CD8-positive, alpha-beta memory T cell (primary cell): ENCODE measurements at regions not wholly inside any gene's neighbourhood (a gene's known extent, or its start where the extent isn't known, plus 50 kb on each side); places are given as distances from the start of the nearest gene placed in this dataset.

Source experiments
- CTCF ChIA-PET: fragments of 350-600 bp; sonication (Branson Sonifier 250); formaldehyde crosslinking; loops from one replicate; lab custom pipeline; 2021; ENCODE audit warnings: antibody characterized with exemption; lab: Charles Lee
- POLR2A ChIA-PET: fragments of 350-600 bp; sonication (Branson Sonifier 250); formaldehyde crosslinking; loops from one replicate; lab custom pipeline; 2021; ENCODE audit warnings: antibody characterized with exemption; lab: Charles Lee
- DNase-seq, 5 donors: peaks; one replicate each; pipeline versions ENCODE4 v3.0.0 to v3.0.0-alpha.2; 2020 to 2022; ENCODE audit warnings: mixed read lengths in 1 of 5
- H3K27ac ChIP-seq: one replicate; pipeline ENCODE4 v1.7.0; 2013; ENCODE audit warnings: low read depth, mild to moderate bottlenecking, low read length, moderate library complexity
- H3K27me3 ChIP-seq: 2 replicates; pipeline ENCODE4 v1.7.0; 2013; ENCODE audit warnings: low read length, mild to moderate bottlenecking; ENCODE audit not compliant: insufficient read depth, poor library complexity, severe bottlenecking
- H3K36me3 ChIP-seq: 2 replicates; pipeline ENCODE4 v1.7.0; 2013; ENCODE audit warnings: mild to moderate bottlenecking, low read length, moderate library complexity; ENCODE audit not compliant: insufficient read depth
- H3K4me1 ChIP-seq: 2 replicates; pipeline ENCODE4 v1.7.0; 2013; ENCODE audit warnings: mild to moderate bottlenecking, low read length, moderate library complexity; ENCODE audit not compliant: insufficient read depth
- H3K4me3 ChIP-seq: 2 replicates; pipeline ENCODE4 v1.7.0; 2013; ENCODE audit warnings: mild to moderate bottlenecking, low read length
- H3K9me3 ChIP-seq: 2 replicates; pipeline ENCODE4 v1.7.0; 2013; ENCODE audit warnings: mild to moderate bottlenecking, low read length
- H3K27ac Mint-ChIP-seq, 8 donors: one replicate each; pipeline ENCODE4 v1.8.0; 2020 to 2021; ENCODE audit warnings: mixed read lengths in 8 of 8, mild to moderate bottlenecking in 6 of 8, inconsistent platforms in 3 of 8, moderate library complexity in 3 of 8
- H3K27me3 Mint-ChIP-seq, 2 donors: one replicate each; pipeline ENCODE4 v1.8.0; 2020 to 2021; ENCODE audit warnings: mixed read lengths in 2 of 2, mild to moderate bottlenecking in 1 of 2, moderate library complexity in 1 of 2
- H3K36me3 Mint-ChIP-seq, 3 donors: one replicate each; pipeline ENCODE4 v1.8.0; 2020 to 2021; ENCODE audit warnings: mixed read lengths in 3 of 3, inconsistent platforms in 1 of 3, mild to moderate bottlenecking in 1 of 3
- H3K4me1 Mint-ChIP-seq, 3 donors: one replicate each; pipeline ENCODE4 v1.8.0; 2020 to 2021; ENCODE audit warnings: mixed read lengths in 3 of 3, inconsistent platforms in 1 of 3, mild to moderate bottlenecking in 1 of 3
- H3K4me3 Mint-ChIP-seq, 7 donors: one replicate each; pipeline ENCODE4 v1.8.0; 2020 to 2021; ENCODE audit warnings: mixed read lengths in 7 of 7, mild to moderate bottlenecking in 6 of 7, moderate library complexity in 4 of 7, inconsistent platforms in 2 of 7
- H3K9me3 Mint-ChIP-seq, 5 donors: one replicate each; pipeline ENCODE4 v1.8.0; 2020 to 2022; ENCODE audit warnings: mixed read lengths in 5 of 5, mild to moderate bottlenecking in 3 of 5, moderate library complexity in 2 of 5, inconsistent platforms in 1 of 5

DNA sequence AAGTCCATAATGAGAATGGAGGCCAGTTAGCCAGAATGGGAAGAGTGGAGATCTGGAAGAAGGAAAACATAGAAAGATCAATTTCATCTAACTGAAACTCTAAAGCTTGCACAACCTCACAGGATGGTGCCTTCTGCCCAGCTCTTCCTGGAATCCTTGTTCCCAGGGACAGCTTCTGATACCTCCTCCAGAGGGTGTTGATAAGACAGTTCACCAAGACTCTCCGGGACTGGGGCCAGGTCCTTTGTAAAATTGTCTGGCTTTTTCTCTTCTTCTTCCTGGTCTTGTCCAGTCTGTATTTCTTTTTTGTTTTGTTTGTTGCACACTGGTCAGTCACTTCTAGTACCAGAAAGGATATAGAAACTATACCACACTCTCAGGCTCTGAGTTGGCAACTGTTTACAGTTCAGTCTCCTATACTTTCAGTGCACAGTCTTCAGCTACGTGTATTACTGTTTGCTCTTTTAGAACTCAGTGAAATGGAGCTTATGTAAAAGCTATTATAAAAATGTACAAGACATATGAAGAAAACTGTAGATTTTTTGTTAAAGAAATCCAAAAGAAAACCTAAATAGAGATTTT is 142.8 kb upstream of the RPL34 start:
- Histone ChIP-seq H3K27ac (no peak overlapping the region), H3K4me3 (no peak overlapping the region), H3K9me3 (no peaks in the 10 kb centered on the region), H3K4me1 (peaks cover 4% of the 10 kb centered on the region), H3K36me3 (no peaks in the 10 kb centered on the region), H3K27me3 (no peaks in the 10 kb centered on the region)
- POLR2A ChIA-PET, result no interaction called here
- peaks cover 0 to 2% of the 10 kb centered on the region in 2 donors for H3K27me3 Mint-ChIP-seq
- CTCF ChIA-PET, result no interaction called here
- DNase-seq, result no peak
- no peak overlapping the region for H3K4me3 Mint-ChIP-seq
- H3K4me1 Mint-ChIP-seq, result peaks cover 7 to 9% (median 9%) of the 10 kb centered on the region in 3 donors
- peak overlapping the region in 1 of 8 donors; percentile 22 for H3K27ac Mint-ChIP-seq
- H3K36me3 Mint-ChIP-seq, result no peaks in the 10 kb centered on the region
- no peaks in the 10 kb centered on the region for H3K9me3 Mint-ChIP-seq

DNA sequence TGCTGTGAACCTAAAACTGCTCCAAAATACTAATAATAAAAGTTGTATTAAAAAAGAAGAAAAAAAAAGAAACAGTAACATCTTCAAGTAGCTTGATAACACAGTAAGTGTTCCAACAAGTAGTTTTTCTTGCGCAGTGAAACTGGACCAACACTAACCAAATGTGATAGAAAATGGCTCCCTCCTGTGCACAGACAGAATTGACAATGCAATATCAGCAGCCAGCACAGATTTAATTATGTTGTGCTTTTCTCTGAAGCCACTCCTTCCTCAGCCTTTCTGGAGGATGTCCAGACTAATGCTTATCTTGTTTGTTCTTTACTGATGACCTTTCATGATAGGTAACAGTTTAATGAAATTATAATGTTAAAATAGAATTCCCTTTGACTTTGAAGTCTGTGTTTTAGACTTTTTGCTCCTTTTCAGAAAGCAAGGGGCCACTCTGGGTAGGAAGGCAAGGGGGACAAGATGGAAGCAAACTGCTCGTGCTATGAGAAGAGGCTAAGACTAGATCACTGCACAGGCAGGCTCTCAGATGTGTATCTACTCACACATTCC is 147.1 kb upstream of the RPL34 start:
- Mint-ChIP-seq H3K9me3 (no peaks in the 10 kb centered on the region), H3K4me1 (peaks cover 0 to 1% (median under 1%) of the 10 kb centered on the region in 3 donors), H3K27ac (no peak overlapping the region), H3K27me3 (peaks cover 2 to 4% of the 10 kb centered on the region in 2 donors), H3K36me3 (no peaks in the 10 kb centered on the region), H3K4me3 (no peak overlapping the region)
- Histone ChIP-seq H3K4me3 (no peak overlapping the region), H3K36me3 (no peaks in the 10 kb centered on the region), H3K27ac (no peak overlapping the region), H3K27me3 (no peaks in the 10 kb centered on the region), H3K4me1 (peaks cover 6% of the 10 kb centered on the region), H3K9me3 (no peaks in the 10 kb centered on the region)
- DNase-seq, result no peak
- POLR2A ChIA-PET, result no interaction called here
- CTCF ChIA-PET, result no interaction called here

DNA sequence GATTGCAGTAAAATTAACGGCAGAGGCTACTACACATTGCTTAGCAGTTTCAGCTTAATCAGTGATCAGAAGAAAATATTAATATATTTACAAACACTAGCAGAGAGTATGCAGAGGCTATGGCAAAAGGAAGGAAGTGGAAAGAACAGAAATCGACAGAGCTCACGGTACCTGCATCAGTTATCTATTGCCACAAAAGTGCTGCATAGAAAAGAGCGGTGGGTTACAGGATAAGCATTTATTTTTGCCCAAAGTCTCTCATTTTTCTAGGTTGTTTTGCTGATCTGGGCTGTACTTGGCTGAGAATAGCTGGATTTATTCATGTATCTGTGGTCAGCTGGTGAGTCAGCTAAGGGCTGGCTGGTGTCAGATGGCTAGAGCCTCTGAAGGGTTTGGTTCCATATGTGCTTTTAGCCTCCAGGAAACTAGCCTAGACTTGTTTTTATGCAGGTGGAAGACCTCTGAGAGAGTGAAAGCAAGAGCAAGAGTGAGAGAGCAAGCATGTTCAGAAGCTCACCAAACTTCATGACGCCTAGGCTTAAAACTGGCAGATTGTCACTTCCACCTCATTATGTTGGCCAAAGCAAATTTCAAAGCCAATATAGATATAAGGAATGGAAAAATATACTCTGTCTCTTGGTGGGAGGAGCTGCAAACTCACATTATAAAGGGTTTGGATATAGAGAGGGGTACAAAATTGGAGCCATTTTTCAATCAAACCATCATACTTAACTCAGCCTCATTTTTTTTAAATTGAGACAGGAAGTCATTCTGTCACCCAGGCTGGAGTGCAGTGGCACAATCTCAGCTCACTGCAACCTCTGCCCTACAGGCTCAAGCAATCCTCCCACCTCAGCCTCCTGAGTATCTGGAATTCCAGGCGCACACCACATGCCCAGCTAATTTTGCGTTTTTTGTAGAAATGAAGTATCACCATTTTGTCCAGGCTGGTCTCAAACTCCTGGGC is 153.2 kb upstream of the RPL34 start:
- Mint-ChIP-seq H3K27me3 (peaks cover 0 to 9% of the 10 kb centered on the region in 2 donors), H3K9me3 (no peaks in the 10 kb centered on the region), H3K4me3 (peak overlapping the region in 6 of 7 donors; percentile 18 to 76 (median 61)), H3K36me3 (no peaks in the 10 kb centered on the region), H3K4me1 (peaks cover 21 to 32% (median 31%) of the 10 kb centered on the region in 3 donors), H3K27ac (peak overlapping the region; percentile 8 to 82 (median 66))
- ChIA-PET CTCF (interaction anchor here (1.2 kb wide), 1 partner anchor 105 kb away, joined by 4 read pairs; no protein-coding TSS in a partner anchor), POLR2A (interaction anchor here (0.5 kb wide), 1 partner anchor 105 kb away, joined by 3 read pairs; no protein-coding TSS in a partner anchor)
- peak in 2 of 5 donors; percentile 10 to 55 for DNase-seq
- H3K36me3 ChIP-seq, result no peaks in the 10 kb centered on the region
- H3K27me3 ChIP-seq, result no peaks in the 10 kb centered on the region
- peak overlapping the region; percentile 10 for H3K4me3 ChIP-seq
- H3K4me1 ChIP-seq, result peaks cover 34% of the 10 kb centered on the region
- H3K27ac ChIP-seq, result no peak overlapping the region
- no peaks in the 10 kb centered on the region for H3K9me3 ChIP-seq

DNA sequence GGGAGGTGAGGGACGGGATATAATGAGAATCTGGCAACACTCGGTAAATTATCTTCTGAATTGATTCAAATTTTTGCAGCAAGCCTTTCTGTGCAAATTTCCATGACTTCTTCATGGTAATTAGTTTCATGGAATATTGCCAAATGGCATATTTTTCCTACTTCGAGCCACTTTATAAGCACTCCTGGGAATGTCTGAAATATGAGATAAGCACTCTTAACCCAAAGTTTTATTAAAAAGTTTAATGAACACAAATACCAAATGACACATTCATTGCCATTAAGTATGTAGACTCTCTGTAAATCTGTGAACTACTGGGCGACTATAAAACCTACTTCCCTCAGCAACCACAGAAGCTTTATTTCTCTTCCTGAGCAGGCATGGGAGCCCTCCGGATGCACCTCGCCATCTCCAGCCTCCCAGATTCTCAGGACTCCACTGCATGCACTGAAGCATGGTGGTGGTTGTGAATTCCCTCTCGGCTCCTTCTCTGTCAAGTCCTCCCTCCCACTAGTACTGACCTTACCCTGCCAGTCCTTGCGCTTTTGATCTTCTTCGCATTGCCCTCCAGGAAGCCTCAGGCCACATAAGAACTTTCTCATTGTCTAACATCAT is 154.4 kb upstream of the RPL34 start:
- Mint-ChIP-seq H3K27ac (peak overlapping the region in 1 of 8 donors; percentile 5), H3K36me3 (no peaks in the 10 kb centered on the region), H3K9me3 (peaks cover 0 to 2% (median 0%) of the 10 kb centered on the region in 5 donors), H3K27me3 (peaks cover 0 to 5% of the 10 kb centered on the region in 2 donors), H3K4me3 (peak overlapping the region in 4 of 7 donors; percentile 9 to 49 (median 28)), H3K4me1 (peaks cover 21 to 32% (median 31%) of the 10 kb centered on the region in 3 donors)
- ChIA-PET POLR2A (no interaction called here), CTCF (interaction anchor here (1.2 kb wide), 1 partner anchor 107 kb away, joined by 4 read pairs; no protein-coding TSS in a partner anchor)
- Histone ChIP-seq H3K9me3 (no peaks in the 10 kb centered on the region), H3K27ac (no peak overlapping the region), H3K4me3 (no peak overlapping the region), H3K27me3 (no peaks in the 10 kb centered on the region), H3K4me1 (peaks cover 34% of the 10 kb centered on the region), H3K36me3 (no peaks in the 10 kb centered on the region)
- DNase-seq, result peak in 1 of 5 donors; percentile 10

DNA sequence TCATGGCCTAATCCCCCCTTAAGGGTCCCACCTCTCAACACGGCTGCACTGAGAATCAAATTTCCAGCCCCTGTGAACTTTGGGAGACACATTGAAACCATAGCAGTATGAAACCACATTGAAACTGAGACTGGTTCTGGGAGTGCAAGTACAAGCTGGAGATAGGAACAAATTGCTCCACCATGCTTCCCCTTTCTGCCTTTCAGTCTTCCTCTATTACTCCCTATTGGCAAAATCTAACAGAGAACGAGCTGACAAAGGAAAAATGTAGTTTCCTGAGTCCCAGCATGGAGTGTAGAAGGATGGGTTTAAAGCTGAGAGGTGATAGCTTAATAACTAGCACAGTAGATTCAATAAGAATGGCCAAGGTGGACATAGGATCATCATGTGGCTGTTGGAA is 161.7 kb upstream of the RPL34 start:
- Histone ChIP-seq H3K4me3 (no peak overlapping the region), H3K36me3 (no peaks in the 10 kb centered on the region), H3K9me3 (no peaks in the 10 kb centered on the region), H3K4me1 (no peaks in the 10 kb centered on the region), H3K27me3 (no peaks in the 10 kb centered on the region), H3K27ac (no peak overlapping the region)
- Mint-ChIP-seq H3K27ac (no peak overlapping the region), H3K9me3 (peaks cover 0 to 3% (median 0%) of the 10 kb centered on the region in 5 donors), H3K4me3 (no peak overlapping the region), H3K27me3 (no peaks in the 10 kb centered on the region), H3K4me1 (no peaks in the 10 kb centered on the region), H3K36me3 (no peaks in the 10 kb centered on the region)
- DNase-seq, result no peak
- ChIA-PET CTCF (no interaction called here), POLR2A (no interaction called here)

DNA sequence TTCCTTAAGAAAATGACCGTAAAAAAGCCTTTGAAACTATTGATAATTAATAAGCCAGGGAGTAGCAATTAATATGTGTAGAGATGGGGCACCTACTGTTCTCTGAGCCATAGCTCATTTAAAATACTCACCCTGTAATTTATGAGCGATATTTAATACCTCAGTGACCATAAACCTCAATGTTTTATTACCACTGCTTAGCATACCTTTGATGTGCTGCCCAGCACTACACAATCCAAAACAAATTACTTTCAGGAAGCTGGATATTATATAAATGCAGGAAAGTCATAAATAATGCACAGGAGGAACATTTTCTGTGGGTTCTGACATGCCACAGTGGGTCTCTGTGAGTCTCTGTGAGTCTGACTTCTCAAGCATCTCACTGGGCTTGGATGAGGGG is 166.1 kb upstream of the RPL34 start:
- CTCF ChIA-PET, result no interaction called here

DNA sequence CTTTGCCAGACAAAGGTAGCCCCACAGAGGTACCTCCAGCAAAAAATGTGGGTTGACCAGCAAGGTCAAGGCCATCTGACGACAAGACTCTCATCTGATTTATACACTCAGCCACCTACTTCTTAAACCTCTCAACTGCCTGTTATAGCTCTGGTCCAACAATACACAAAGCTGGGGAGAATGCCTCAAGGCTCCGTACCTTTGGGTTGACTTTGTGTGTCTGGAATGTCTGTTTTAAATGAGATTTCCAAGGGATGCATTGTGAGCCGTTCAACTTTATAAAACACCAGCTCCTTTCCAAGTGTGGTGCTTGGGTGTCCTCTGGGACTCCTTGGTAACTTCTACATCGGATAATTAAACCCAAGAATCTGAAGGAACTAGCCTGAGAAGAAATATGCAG is 167.0 kb upstream of the RPL34 start:
- ChIA-PET CTCF (no interaction called here), POLR2A (no interaction called here)
- no peaks in the 10 kb centered on the region for H3K36me3 ChIP-seq
- Mint-ChIP-seq H3K36me3 (peaks cover 0 to 2% (median 0%) of the 10 kb centered on the region in 3 donors), H3K27me3 (peaks cover 4 to 9% of the 10 kb centered on the region in 2 donors), H3K27ac (no peak overlapping the region), H3K9me3 (peaks cover 0 to 4% (median 0%) of the 10 kb centered on the region in 5 donors), H3K4me3 (no peak overlapping the region), H3K4me1 (peaks cover 5 to 7% (median 5%) of the 10 kb centered on the region in 3 donors)
- no peak for DNase-seq
- H3K27ac ChIP-seq, result no peak overlapping the region
- H3K4me3 ChIP-seq, result no peak overlapping the region
- no peaks in the 10 kb centered on the region for H3K9me3 ChIP-seq
- peaks cover 7% of the 10 kb centered on the region for H3K4me1 ChIP-seq
- no peaks in the 10 kb centered on the region for H3K27me3 ChIP-seq

More for the DNA sequence above, 166.1 kb upstream of the RPL34 start:
- POLR2A ChIA-PET, result no interaction called here
- H3K27ac Mint-ChIP-seq, result no peak overlapping the region
- H3K4me3 Mint-ChIP-seq, result no peak overlapping the region
- Histone ChIP-seq H3K27ac (no peak overlapping the region), H3K36me3 (no peaks in the 10 kb centered on the region), H3K27me3 (no peaks in the 10 kb centered on the region), H3K4me3 (no peak overlapping the region), H3K9me3 (no peaks in the 10 kb centered on the region), H3K4me1 (peaks cover 4% of the 10 kb centered on the region)
- peaks cover 2 to 4% (median 3%) of the 10 kb centered on the region in 3 donors for H3K4me1 Mint-ChIP-seq
- no peak for DNase-seq
- H3K27me3 Mint-ChIP-seq, result peaks cover 4 to 9% of the 10 kb centered on the region in 2 donors
- H3K36me3 Mint-ChIP-seq, result peaks cover 0 to 2% (median 0%) of the 10 kb centered on the region in 3 donors
- H3K9me3 Mint-ChIP-seq, result peaks cover 0 to 2% (median 0%) of the 10 kb centered on the region in 5 donors
